NCI-H1105 (cell line): ENCODE measurements at regions not wholly inside any gene's neighbourhood (a gene's known extent, or its start where the extent isn't known, plus 50 kb on each side); places are given as distances from the start of the nearest gene placed in this dataset.
A peak's percentile ranks its signal among the peaks of the same experiment; 100 is the strongest.

Experiments used
- DNase-seq: peaks from one replicate; lab custom pipeline; 2025; lab: John Stamatoyannopoulos, UW

DNA sequence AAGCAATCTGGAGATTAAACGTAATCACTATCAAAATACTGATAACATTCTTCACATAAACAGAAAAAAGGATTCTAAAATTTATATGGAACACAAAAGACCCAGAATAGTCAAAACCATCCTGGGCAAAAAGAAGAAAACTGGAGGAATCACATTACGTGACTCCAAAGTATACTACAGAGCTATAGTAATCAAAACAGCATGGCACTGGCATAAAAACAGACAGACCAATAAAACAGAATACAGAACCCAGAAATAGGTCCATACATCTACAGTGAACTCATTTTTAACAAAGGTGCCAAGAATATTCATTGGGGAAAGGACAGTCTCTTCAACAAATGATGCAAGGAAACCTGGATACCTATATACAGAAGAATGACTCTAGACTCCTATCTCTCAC lies 621.9 kb upstream of the CCDC54 start:
- no peak for DNase-seq

GRCh38 chr3:106756901-106757300 lies 620.3 kb upstream of the CCDC54 start:
- DNase-seq: no peak

DNA sequence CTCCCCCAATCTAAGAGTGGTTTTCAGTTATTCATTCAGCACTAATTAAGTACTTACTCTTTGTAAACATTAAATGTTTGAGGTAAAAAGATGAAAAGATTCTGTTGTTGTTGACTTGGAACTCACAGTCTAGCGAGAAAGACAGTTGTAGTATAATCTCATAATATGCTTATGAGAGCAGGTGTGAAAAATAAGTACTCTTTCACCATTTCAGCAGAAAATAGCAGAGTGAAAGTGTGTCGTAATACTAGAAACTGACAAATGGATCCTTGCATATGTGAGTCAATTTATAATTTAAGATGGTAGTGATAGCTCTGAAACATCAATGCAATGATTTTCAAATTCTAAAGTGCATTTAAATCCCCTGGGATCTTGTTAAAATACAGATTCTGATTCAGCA lies 618.8 kb upstream of the CCDC54 start:
- no peak for DNase-seq

- DNase-seq: no peak
Measured at GRCh38 chr3:106759731-106760130, 617.5 kb upstream of the CCDC54 start.

DNA sequence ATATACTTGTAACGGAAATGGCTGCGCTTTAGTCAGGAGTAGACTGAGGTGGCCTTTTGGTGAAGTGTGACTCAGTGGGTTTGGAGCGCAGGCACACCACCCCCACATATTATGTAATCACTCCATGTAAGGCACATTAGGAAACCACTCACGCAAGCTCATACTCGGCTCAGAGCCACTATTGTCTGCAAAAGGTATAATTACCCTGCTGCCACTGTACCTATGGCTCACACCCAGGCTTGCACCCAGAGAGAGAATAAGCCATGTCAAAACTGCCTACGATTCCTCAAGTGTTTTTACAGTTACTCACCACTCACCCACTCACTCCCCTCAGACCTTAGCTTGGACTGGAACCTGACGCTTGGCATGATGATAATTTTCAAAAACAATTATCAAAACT lies 611.9 kb upstream of the CCDC54 start:
- DNase-seq: no peak

- no peak for DNase-seq
Measured at GRCh38 chr3:106768941-106769480, 608.2 kb upstream of the CCDC54 start.

- DNase-seq: no peak
Measured at GRCh38 chr3:106773795-106774194, 603.4 kb upstream of the CCDC54 start.

GRCh38 chr3:106783231-106783630 lies 594.0 kb upstream of the CCDC54 start:
- DNase-seq: no peak

- no peak for DNase-seq
Measured at GRCh38 chr3:106789276-106789675, 588.0 kb upstream of the CCDC54 start.

- DNase-seq: no peak
Measured at GRCh38 chr3:106792716-106793115, 584.5 kb upstream of the CCDC54 start.

GRCh38 chr3:106794442-106794841 lies 582.8 kb upstream of the CCDC54 start:
- DNase-seq: no peak

GRCh38 chr3:106795553-106795952 lies 581.7 kb upstream of the CCDC54 start:
- DNase-seq: no peak

- no peak for DNase-seq
Measured at GRCh38 chr3:106797461-106797860, 579.8 kb upstream of the CCDC54 start.

DNA sequence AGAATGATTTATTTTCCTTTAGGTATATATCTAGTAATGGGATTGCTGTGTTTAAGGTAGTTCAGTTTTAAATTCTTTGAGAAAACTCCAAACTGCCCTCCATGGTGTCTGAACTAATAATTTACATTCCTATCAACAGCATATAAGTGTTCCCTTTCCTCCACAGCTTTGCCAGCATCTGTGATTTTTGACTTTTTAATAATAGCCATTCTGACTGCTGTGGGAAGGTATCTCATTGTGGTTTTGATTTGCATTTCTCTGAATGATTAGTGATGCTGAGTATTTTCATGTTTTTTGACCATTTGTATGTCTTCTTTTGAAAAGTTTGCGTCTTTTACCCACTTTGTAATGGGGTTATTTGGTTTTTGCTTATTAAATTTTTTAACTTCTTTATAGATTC lies 571.6 kb upstream of the CCDC54 start:
- DNase-seq: no peak

DNA sequence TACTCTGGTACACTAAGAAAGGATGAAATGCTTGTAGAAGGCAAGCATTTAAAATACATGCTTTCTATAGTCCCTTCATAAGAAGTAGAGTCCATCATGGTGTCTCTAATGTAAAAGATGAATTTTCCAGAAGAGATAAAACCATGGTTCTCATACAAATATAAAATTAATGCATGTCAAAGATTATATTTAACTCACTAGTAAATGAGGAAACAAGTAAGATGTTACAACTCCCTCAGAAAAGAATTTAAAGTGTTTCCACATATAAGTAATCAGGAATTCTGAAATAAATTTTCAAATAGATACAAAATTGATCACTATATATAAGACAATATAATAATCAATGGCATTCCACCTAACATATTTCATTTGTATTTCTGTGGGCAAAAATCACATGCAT lies 570.3 kb upstream of the CCDC54 start:
- DNase-seq: no peak

GRCh38 chr3:106809041-106809440 lies 568.2 kb upstream of the CCDC54 start:
- no peak for DNase-seq

- peak; percentile 89 for DNase-seq
Measured at GRCh38 chr3:106809623-106810299, 567.5 kb upstream of the CCDC54 start.

DNA sequence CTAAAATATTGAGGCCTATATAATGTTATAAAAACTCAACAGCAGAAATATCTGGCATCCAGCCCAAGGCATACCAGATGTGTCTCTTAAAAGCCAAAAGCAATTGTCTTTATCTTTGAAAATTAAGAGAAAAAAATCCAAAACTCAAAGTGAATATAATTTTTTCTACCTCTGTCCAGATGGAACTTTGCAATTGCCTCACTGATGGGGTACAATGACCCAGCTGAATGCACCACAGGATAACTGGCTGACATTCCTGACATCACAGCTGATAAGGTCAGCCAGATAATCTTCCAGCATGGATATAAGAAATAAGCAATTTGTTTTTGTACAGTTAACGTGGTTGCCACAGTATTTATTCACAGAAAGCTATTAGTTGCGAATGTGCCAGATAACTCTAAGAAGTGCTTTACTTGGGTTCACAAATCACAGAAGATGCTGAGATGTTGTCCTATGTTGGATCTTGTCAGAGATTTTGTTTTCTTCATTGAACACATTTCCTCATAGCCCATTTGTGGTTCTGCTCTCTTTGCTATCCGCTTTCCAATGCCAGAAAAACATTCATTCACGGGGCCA lies 566.9 kb upstream of the CCDC54 start:
- no peak for DNase-seq

- DNase-seq: no peak
Measured at GRCh38 chr3:106811376-106811775, 565.9 kb upstream of the CCDC54 start.

DNA sequence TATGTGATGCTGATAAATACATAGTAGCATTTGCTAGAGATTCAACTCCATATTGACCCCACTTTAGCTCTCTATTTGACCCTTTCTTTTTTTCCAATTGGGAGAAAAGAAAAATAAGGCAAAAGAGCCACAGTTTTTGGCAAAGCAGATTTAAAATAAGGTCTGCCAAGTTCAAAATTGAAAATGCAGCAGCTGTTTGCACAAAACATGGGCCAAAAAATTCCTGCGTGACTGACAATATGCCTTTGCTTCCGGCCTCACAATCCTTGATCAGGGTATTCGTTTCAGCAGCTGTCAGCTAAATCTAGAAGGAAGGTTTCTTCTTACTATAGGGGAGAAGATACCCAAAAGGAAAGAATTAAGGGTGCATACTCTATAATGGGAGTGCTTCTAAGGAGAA lies 563.5 kb upstream of the CCDC54 start:
- no peak for DNase-seq

- no peak for DNase-seq
Measured at GRCh38 chr3:106814231-106814630, 563.0 kb upstream of the CCDC54 start.

DNA sequence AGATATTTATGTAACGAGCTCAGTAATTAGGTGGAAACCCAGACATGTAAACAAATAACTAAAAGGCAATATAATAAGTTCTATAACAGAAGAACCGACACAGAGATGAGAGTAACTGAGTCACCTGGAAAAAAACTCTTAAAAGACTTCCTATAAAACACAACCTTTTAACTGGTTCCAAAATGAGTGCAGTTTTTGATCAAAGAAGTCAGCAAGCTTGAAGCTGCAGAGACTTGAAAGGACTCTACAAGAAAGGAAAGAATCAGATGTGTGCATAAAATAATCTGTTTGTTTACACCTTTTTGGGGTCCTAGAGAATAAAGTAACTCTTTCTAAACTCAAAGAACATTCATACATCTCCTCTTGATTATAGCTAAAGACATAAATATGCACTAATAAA lies 560.4 kb upstream of the CCDC54 start:
- no peak for DNase-seq

DNA sequence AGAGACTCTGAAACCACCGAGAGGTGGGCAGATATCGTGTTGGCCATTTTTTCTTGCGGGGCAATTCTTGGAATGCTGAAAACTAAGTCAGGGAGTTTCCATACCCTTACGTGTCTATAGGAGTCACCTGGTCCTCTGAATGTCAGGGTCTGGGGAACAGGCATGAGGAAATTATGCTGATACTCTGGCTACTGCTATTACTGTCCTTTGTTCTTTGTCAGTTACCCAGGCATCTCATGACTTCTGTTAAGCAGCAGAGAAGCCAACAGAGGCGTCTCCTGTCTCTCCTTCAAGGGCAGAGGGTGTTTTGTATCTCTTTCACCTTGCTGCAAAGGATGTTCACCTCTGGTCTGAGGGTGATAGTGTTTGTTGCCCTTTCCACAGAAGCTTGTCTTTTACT lies 559.5 kb upstream of the CCDC54 start:
- no peak for DNase-seq

DNA sequence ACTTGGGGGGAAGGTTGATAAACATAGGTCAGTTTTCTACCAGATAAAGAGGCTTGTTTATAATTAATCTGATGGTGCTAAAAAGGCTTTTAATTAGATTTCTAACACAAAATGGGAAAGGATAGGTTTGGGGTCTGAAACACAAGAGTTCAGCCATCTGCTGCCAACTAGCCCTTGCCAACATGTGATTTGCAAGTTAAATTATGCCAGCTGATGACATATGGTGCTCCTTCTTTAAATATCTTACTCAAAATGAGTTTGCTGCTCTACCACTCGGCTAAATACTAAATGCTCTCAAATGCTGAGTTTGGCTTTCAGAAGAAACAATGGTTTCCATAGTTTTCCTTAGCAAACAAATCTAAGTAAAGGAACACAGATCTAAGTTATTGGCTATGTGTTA lies 557.8 kb upstream of the CCDC54 start:
- no peak for DNase-seq
